ENCODE measurements at regions not wholly inside any gene's neighbourhood (a gene's known extent, or its start where the extent isn't known, plus 50 kb on each side); places are given as distances from the start of the nearest gene placed in this dataset.

DNA sequence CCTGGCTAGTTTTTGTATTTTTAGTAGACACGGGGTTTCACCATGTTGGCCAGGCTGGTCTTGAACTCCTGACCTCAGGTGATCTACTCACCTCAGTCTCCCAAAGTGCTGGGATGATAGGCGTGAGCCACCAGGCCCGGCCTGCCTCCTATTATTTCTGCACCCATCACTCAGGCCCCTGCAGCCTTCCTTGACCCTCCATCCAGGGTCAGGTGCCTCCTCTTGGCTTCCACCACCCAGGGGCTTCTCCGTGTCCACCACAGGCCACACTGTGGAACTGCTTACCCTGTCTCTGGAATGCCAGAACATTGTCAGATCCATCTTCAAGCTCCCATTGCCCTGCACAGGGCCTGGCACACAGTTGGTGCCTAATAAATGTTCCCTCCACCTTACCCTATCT is 75.4 kb upstream of the RTL6 start:
- TF ChIP-seq, protein P1, sequence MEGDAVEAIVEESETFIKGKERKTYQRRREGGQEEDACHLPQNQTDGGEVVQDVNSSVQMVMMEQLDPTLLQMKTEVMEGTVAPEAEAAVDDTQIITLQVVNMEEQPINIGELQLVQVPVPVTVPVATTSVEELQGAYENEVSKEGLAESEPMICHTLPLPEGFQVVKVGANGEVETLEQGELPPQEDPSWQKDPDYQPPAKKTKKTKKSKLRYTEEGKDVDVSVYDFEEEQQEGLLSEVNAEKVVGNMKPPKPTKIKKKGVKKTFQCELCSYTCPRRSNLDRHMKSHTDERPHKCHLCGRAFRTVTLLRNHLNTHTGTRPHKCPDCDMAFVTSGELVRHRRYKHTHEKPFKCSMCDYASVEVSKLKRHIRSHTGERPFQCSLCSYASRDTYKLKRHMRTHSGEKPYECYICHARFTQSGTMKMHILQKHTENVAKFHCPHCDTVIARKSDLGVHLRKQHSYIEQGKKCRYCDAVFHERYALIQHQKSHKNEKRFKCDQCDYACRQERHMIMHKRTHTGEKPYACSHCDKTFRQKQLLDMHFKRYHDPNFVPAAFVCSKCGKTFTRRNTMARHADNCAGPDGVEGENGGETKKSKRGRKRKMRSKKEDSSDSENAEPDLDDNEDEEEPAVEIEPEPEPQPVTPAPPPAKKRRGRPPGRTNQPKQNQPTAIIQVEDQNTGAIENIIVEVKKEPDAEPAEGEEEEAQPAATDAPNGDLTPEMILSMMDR (IDR thresholded peaks at IDR 0.05), result no peak
- no peak for TF ChIP-seq EZH2 (IDR thresholded peaks at IDR 0.05)
- no peak for TF ChIP-seq EZH2phosphoT487 (IDR thresholded peaks at IDR 0.05)
- Histone ChIP-seq H3K27me3 (no peaks in the 10 kb centered on the region), H3K4me3 (no peak overlapping the region), H3K9ac (no peak overlapping the region), H3K36me3 (no peaks in the 10 kb centered on the region), H2AFZ (replicated peaks) (no peak overlapping the region), H4K20me1 (ENCODE audit: low read depth) (no peaks in the 10 kb centered on the region), H3K9me3 (ENCODE audit: low read depth) (no peaks in the 10 kb centered on the region), H3F3A (ENCODE audit: low read depth) (no peaks in the 10 kb centered on the region), H3K79me2 (ENCODE audit: low read depth) (no peaks in the 10 kb centered on the region), H3K4me2 (no peak overlapping the region), H3K4me1 (no peaks in the 10 kb centered on the region), H3K27ac (no peak overlapping the region)
- Mint-ChIP-seq H3K27me3 (ENCODE audit: insufficient read depth, low read depth) (peaks cover 6% of the 10 kb centered on the region), H3K27ac (no peak overlapping the region), H3K4me3 (no peak overlapping the region), H3K9me3 (peaks cover 9% of the 10 kb centered on the region), H3K4me1 (peaks cover 14% of the 10 kb centered on the region), H3K36me3 (no peaks in the 10 kb centered on the region)
- no peak for DNase-seq (ENCODE audit: low spot score)

DNA sequence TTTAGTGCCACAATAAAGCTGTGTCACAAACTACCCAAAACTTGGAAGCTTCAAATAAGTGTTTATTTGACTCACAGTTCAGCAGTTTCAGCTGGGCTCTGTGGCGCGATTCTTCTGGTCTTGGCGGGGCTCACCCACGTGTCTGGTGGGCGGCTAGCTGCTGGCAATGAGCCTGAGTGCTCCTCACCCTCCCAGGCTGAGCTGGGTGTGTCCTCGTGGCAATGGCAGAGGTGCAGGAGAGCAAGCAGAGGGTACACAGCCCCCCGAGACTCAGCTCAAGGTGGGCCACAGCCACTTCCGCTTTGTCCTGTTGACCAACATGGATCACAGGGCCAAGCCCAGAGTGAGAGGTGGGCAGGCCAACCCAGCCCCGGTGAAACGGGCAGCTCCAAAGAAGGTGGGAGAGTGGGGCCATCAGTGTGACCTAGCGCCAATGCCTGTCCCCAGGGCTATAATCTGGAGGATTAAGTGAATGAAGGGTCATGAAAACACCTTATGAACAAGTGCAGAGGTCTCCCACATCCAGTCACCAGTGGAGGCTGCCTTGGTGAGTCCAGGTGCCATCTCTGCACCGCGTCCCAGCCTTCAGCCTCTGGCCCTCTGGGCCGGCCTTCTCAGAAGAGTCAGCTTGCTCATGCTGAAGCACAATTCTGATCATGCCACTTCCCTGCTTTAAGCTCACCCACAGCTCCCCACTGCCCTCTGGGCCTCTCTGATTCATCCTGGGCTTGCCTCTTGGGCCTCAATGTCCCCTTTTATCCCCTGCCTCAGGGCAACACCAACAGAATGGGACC is 74.6 kb upstream of the RTL6 start:
- Mint-ChIP-seq H3K4me3 (no peak overlapping the region), H3K4me1 (peaks cover 14% of the 10 kb centered on the region), H3K9me3 (peaks cover 13% of the 10 kb centered on the region), H3K27ac (peak overlapping the region; percentile 42), H3K27me3 (ENCODE audit: insufficient read depth, low read depth) (peaks cover 6% of the 10 kb centered on the region), H3K36me3 (no peaks in the 10 kb centered on the region)
- Histone ChIP-seq H3K9me3 (ENCODE audit: low read depth) (no peaks in the 10 kb centered on the region), H3K4me1 (no peaks in the 10 kb centered on the region), H3K27me3 (no peaks in the 10 kb centered on the region), H3K4me2 (no peak overlapping the region), H3K9ac (no peak overlapping the region), H4K20me1 (ENCODE audit: low read depth) (no peaks in the 10 kb centered on the region), H3K36me3 (no peaks in the 10 kb centered on the region), H3F3A (ENCODE audit: low read depth) (no peaks in the 10 kb centered on the region), H3K79me2 (ENCODE audit: low read depth) (no peaks in the 10 kb centered on the region), H2AFZ (replicated peaks) (no peak overlapping the region), H3K4me3 (no peak overlapping the region), H3K27ac (no peak overlapping the region)
- no peak for DNase-seq (ENCODE audit: low spot score)
- TF ChIP-seq EZH2phosphoT487 (IDR thresholded peaks at IDR 0.05) (no peak), EZH2 (IDR thresholded peaks at IDR 0.05) (no peak)
- TF ChIP-seq, protein P1 (IDR thresholded peaks at IDR 0.05), result no peak

DNA sequence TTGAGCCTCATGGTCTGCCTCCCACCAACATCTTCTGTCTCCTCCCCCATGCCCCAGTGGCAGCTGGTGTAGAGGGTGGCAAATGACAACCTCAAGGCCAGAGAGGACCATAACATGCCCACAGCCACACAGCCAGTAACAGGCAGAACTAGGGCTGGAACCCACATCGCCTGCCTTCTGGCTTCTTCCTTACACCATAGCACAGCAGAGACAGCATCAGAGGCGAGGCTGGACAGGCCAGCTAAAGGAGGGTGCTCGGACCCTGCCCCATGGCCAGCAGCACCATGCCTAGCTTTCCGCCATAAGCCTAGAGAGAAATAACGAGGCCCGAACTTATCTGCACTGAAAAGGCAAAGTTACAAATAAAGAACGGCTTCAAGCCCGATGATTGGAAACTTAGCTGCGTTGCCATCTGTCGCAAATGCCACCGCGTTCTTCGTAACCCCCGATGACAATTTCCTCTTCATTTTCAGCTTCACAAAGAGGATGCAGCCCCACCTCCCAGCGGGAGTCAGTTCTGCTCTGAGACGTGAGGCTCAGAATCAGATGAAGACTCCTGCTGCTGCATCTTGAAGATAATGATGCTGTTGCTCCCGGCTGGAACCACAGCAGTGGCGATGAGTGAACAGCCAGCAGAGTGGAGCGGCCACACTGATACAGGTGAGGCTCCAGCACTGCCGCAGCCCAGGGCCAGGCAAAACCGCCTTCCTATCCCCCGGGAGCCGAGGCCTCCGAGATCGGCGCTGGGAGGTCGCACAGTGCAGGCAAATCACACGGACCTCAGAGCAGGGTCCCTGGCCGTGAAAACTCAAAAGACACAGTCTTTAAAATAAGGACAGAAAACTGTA is 73.8 kb upstream of the RTL6 start:
- peaks cover 14% of the 10 kb centered on the region for H3K4me1 Mint-ChIP-seq
- Histone ChIP-seq H3K9me3 (ENCODE audit: low read depth) (no peaks in the 10 kb centered on the region), H3K79me2 (ENCODE audit: low read depth) (no peaks in the 10 kb centered on the region), H3K4me3 (no peak overlapping the region), H3K9ac (no peak overlapping the region), H3K4me2 (no peak overlapping the region), H2AFZ (replicated peaks) (no peak overlapping the region), H3K27ac (no peak overlapping the region), H3K4me1 (no peaks in the 10 kb centered on the region), H3K27me3 (no peaks in the 10 kb centered on the region), H3F3A (ENCODE audit: low read depth) (no peaks in the 10 kb centered on the region), H4K20me1 (ENCODE audit: low read depth) (no peaks in the 10 kb centered on the region), H3K36me3 (no peaks in the 10 kb centered on the region)
- TF ChIP-seq, protein P1 (IDR thresholded peaks at IDR 0.05), result no peak
- no peak for TF ChIP-seq EZH2 (IDR thresholded peaks at IDR 0.05)
- no peaks in the 10 kb centered on the region for H3K36me3 Mint-ChIP-seq
- peaks cover 8% of the 10 kb centered on the region for H3K27me3 Mint-ChIP-seq (ENCODE audit: insufficient read depth, low read depth)
- H3K4me3 Mint-ChIP-seq, result no peak overlapping the region
- no peak for DNase-seq (ENCODE audit: low spot score)
- H3K9me3 Mint-ChIP-seq, result peaks cover 15% of the 10 kb centered on the region
- H3K27ac Mint-ChIP-seq, result peak overlapping the region; percentile 83
